Stomach (tissue), 8 donors: ENCODE measurements at regions not wholly inside any gene's neighbourhood (a gene's known extent, or its start where the extent isn't known, plus 50 kb on each side); places are given as distances from the start of the nearest gene placed in this dataset.

Experiments used
- DNase-seq, 2 donors: peaks; one replicate each; pipeline versions ENCODE4 v3.0.0 to v3.0.0-alpha.2; 2013 to 2019
- H3K27ac ChIP-seq, 5 donors: fragments of 200-600 bp in 4 of 5; sonication (generic) in 4 of 5; one replicate each; pipeline ENCODE4 v1.5.1; 2013 to 2019; ENCODE audit warnings: mild to moderate bottlenecking in 1 of 5, moderate library complexity in 1 of 5
- H3K27me3 ChIP-seq, 3 donors: fragments of 200-600 bp; sonication (generic); one replicate each; pipeline ENCODE4 v1.5.1; 2017 to 2019; ENCODE audit warnings: mixed run types in 1 of 3
- H3K36me3 ChIP-seq, 4 donors: fragments of 200-600 bp; sonication (generic); 1 replicate in 3 of 4; 2 replicates in 1 of 4; pipeline ENCODE4 v1.5.1; 2016 to 2019
- H3K4me1 ChIP-seq, 4 donors: fragments of 200-600 bp; sonication (generic); one replicate each; pipeline ENCODE4 v1.5.1; 2016 to 2019
- H3K4me3 ChIP-seq, 4 donors: fragments of 200-600 bp; sonication (generic) in 3 of 4; one replicate each; pipeline ENCODE4 v1.5.1; 2016 to 2019; ENCODE audit warnings: mild to moderate bottlenecking in 1 of 4
- H3K9me3 ChIP-seq, 4 donors: fragments of 200-600 bp; sonication (generic); one replicate each; pipeline ENCODE4 v1.5.1; 2016 to 2019
- CTCF ChIP-seq, 7 experiments: fragments of 450-650 bp in 4 of 7; fragments of 200-600 bp in 3 of 7; sonication (generic) in 3 of 7; IDR thresholded peaks; one replicate each; pipeline ENCODE4 v1.5.1; 2016 to 2019; ENCODE audit warnings: antibody characterized with exemption in 7 of 7, control low read depth in 2 of 7, mild to moderate bottlenecking in 1 of 7
- EP300 ChIP-seq: sonication (generic); formaldehyde crosslinking; IDR thresholded peaks from one replicate; pipeline ENCODE4 v1.6.1; 2017; ENCODE audit warnings: antibody characterized with exemption
- POLR2A ChIP-seq, 4 donors: fragments of 450-650 bp; IDR thresholded peaks; one replicate each; pipeline ENCODE4 v1.6.1; 2016; ENCODE audit warnings: antibody characterized with exemption in 4 of 4, control low read depth in 2 of 4, mild to moderate bottlenecking in 1 of 4, moderate library complexity in 1 of 4
- POLR2AphosphoS5 ChIP-seq, 3 donors: sonication (generic); formaldehyde crosslinking; IDR thresholded peaks; one replicate each; pipeline ENCODE4 v1.6.1; 2016; ENCODE audit warnings: antibody characterized with exemption in 3 of 3
- WGBS, 5 donors: extraction: QIAGEN DNeasy Blood & Tissue Kit in 3 of 5; methylation state at CpG; one replicate each; pipeline versions ENCODE4 v1.1.5 to v1.1.7; 2013 to 2018; 5-methylcytosine and 5-hydroxymethylcytosine counted together
- intact Hi-C: fragments of 100-400 bp; cut with DNase I; formaldehyde crosslinking; loops from one replicate; pipeline ENCODE4 v1.15.1; 2023; ENCODE audit warnings: low total_unique reads
- donor health status: healthy with polysubstance abuse.
- donor health status: Bipolar disorder and iron deficiency.
- donor health status: healthy.

DNA sequence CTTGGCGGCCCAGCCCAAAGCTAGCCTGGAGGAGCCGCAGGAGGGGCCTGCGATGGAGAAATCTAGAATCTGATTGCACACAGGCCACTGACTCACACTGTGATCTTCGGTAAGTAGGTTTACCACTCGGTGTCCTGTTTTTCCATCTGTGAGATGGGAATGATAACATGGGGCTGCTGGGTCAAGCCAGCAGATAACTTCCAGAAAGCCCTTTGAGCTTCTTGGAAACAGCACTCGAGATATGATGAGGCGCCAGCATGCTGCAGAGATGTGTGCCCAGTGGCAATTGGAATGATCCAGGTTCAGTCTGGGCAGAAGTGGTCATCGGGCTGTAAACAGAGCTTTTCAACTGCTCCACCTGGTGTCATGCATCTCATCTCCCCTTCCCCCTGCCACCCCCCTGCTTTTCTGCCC lies 771.3 kb upstream of the TBX3 start:
- no peak for TF ChIP-seq POLR2AphosphoS5 (IDR thresholded peaks at IDR 0.05)
- TF ChIP-seq CTCF (IDR thresholded peaks at IDR 0.05), result no peak
- no peak for TF ChIP-seq POLR2A (IDR thresholded peaks at IDR 0.05)
- no peak for TF ChIP-seq EP300
- 40 to 75% (median 61%) methylated on average over 8 of the region's 8 CpGs for WGBS, 5 donors
- Histone ChIP-seq H3K27ac (no peak overlapping the region), H3K4me1 (peaks cover 0 to 15% (median 9%) of the 10 kb centered on the region in 4 donors), H3K4me3 (no peak overlapping the region), H3K36me3 (no peaks in the 10 kb centered on the region), H3K27me3 (peaks cover 0 to 19% (median 0%) of the 10 kb centered on the region in 3 donors), H3K9me3 (no peaks in the 10 kb centered on the region)
- intact Hi-C loops, result no loop called here
- DNase-seq, result no peak

DNA sequence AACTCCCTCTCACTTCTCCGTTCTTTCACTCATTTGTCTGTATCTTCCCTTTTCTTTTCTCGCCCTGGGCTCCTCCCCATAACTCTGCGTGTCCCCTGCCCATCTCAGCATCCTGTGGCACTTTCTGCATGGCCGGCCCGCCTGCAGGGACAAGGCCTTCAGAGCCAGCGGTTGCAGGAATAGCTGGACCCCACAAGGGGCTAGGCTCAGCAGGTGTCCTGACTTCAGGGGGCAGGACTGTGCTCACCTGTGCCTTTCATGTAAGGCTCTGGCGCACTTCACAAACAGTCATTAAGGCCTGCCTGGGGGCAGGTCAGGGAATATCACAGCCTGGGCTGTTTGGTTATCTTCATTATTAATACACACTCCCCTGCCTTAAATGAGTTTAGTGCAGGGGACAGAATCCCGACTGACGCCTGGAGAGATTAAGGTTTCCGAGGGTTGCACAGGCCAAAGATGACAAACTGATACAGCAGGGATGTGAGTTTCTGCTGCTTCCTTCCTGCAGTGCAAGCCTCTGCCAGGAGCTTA lies 768.8 kb upstream of the TBX3 start:
- Histone ChIP-seq H3K4me1 (peaks cover 0 to 15% (median 9%) of the 10 kb centered on the region in 4 donors), H3K9me3 (no peaks in the 10 kb centered on the region), H3K27ac (no peak overlapping the region), H3K36me3 (no peaks in the 10 kb centered on the region), H3K27me3 (peaks cover 0 to 19% (median 0%) of the 10 kb centered on the region in 3 donors), H3K4me3 (no peak overlapping the region)
- TF ChIP-seq POLR2A (IDR thresholded peaks at IDR 0.05) (no peak), EP300 (no peak), POLR2AphosphoS5 (IDR thresholded peaks at IDR 0.05) (no peak), CTCF (IDR thresholded peaks at IDR 0.05) (no peak)
- no peak for DNase-seq
- intact Hi-C loops, result no loop called here
- 77 to 82% (median 80%) methylated on average over 9 to 10 of the region's 10 CpGs for WGBS, 5 donors

GRCh38 chr12:115451780-115452736 lies 768.1 kb upstream of the TBX3 start:
- 3 to 11% (median 5%) methylated on average over 19 to 83 of the region's 83 CpGs for WGBS, 5 donors
- peak overlapping the region in 1 of 5 donors; percentile 46 for H3K27ac ChIP-seq
- DNase-seq, result peak; percentile 63 to 89

More at GRCh38 chr12:115451780-115452736, 768.1 kb upstream of the TBX3 start:
- peaks cover 0 to 15% (median 9%) of the 10 kb centered on the region in 4 donors for H3K4me1 ChIP-seq
- peak overlapping the region; percentile 35 to 39 (median 36) for H3K4me3 ChIP-seq
- intact Hi-C loops, result no loop called here
- peaks cover 0 to 19% (median 0%) of the 10 kb centered on the region in 3 donors for H3K27me3 ChIP-seq
- H3K9me3 ChIP-seq, result no peaks in the 10 kb centered on the region
- no peaks in the 10 kb centered on the region for H3K36me3 ChIP-seq
- TF ChIP-seq POLR2A (IDR thresholded peaks at IDR 0.05) (no peak), CTCF (IDR thresholded peaks at IDR 0.05) (no peak), POLR2AphosphoS5 (IDR thresholded peaks at IDR 0.05) (no peak), EP300 (no peak)
